H1 (cell line): ENCODE measurements at regions not wholly inside any gene's neighbourhood (a gene's known extent, or its start where the extent isn't known, plus 50 kb on each side); places are given as distances from the start of the nearest gene placed in this dataset.

Experiments used
- CBX5 ChIP-seq: fragments of 300-800, 300-1000 bp; sonication (generic); IDR thresholded peaks from 2 replicates; pipeline ENCODE4 v1.7.1; 2016; ENCODE audit warnings: antibody characterized with exemption, low read length, low read depth
- CEBPB ChIP-seq: IDR thresholded peaks from 2 replicates; pipeline ENCODE4 v1.6.1; 2012; ENCODE audit warnings: low read depth, low read length
- CREB1 ChIP-seq: IDR thresholded peaks from 2 replicates; pipeline ENCODE4 v1.6.1; 2012; ENCODE audit warnings: inconsistent platforms
- EZH2 ChIP-seq: fragments of 200-600 bp; sonication (generic); IDR thresholded peaks from 2 replicates; pipeline ENCODE4 v1.7.1; 2012; ENCODE audit warnings: low read depth, mild to moderate bottlenecking, moderate library complexity, low read length, inconsistent platforms; ENCODE audit not compliant: severe bottlenecking
- GABPA ChIP-seq: IDR thresholded peaks from 2 replicates; pipeline ENCODE4 v1.6.1; 2011; ENCODE audit warnings: mild to moderate bottlenecking, low read length, moderate library complexity, borderline replicate concordance; ENCODE audit not compliant: insufficient read depth
- POLR2A ChIP-seq, 2 experiments: IDR thresholded peaks; 1 replicate in 1 of 2; 2 replicates in 1 of 2; pipeline ENCODE4 v1.6.1; 2011; ENCODE audit warnings: low read depth in 2 of 2, low read length in 2 of 2, mild to moderate bottlenecking in 2 of 2; ENCODE audit errors: control extremely low read depth in 1 of 2
- POLR2AphosphoS5 ChIP-seq: IDR thresholded peaks from 2 replicates; pipeline ENCODE4 v1.6.1; 2011; ENCODE audit warnings: low read depth, low read length
- RFX5 ChIP-seq: IDR thresholded peaks from 2 replicates; pipeline ENCODE4 v1.6.1; 2011; ENCODE audit warnings: low read depth, low read length, improper control_type of control experiment, borderline replicate concordance
- TAF1 ChIP-seq: IDR thresholded peaks from 2 replicates; pipeline ENCODE4 v1.6.1; 2011; ENCODE audit warnings: mild to moderate bottlenecking, low read depth, low read length
- TAF7 ChIP-seq: optimal IDR thresholded peaks from 2 replicates; pipeline ENCODE3; 2011; ENCODE audit warnings: low read depth, mild to moderate bottlenecking, inconsistent platforms, low read length, moderate library complexity, borderline replicate concordance
- TF ChIP-seq, protein P1 (sequence below), 3 experiments: IDR thresholded peaks; 1 replicate in 2 of 3; 2 replicates in 1 of 3; pipeline versions ENCODE4 v1.5.1 to v1.6.1; 2011; ENCODE audit warnings: low read length in 3 of 3, mild to moderate bottlenecking in 3 of 3, inconsistent platforms in 2 of 3, low read depth in 1 of 3, moderate library complexity in 1 of 3; ENCODE audit not compliant: insufficient read depth in 1 of 3; ENCODE audit errors: control extremely low read depth in 1 of 3
- TF ChIP-seq, protein P2 (sequence below): IDR thresholded peaks from 2 replicates; pipeline ENCODE4 v1.6.1; 2011; ENCODE audit warnings: low read depth, mild to moderate bottlenecking, low read length; ENCODE audit not compliant: insufficient read depth
- TF ChIP-seq, protein P3 (sequence below): IDR thresholded peaks from 2 replicates; pipeline ENCODE4 v1.6.1; 2012; ENCODE audit warnings: low read length, inconsistent platforms

DNA sequence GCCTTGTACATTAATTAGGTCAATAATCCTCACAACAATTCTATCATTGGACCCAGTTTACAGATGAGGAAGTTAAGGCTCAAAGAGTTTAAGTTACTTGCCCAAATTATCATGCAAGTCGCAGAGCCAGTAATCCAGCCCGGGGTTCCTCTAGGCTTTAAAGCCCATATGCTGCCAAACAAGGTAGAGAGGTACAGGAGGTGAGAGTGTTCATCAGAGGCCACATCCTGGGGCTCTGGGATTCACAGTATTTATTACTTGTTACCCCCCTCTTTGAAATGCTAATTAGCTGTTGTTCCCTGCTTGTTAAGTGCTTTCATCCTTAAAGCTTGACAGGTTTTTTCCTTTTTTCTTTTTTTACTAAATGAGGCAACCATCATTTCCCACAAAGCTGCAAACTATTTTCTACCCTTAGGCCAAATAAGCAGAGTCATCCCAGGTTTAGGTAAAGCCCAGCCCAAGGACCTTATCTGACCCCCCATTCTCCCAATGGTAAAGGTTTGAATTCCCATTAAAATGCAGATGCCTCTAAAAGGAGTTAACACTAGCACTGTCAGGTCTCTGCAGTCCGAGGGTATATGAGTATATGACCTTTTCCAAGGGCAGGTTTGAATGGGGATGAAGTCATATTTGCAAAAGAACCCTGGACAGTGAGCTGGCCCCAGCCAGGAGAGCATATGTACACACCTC is 150.3 kb downstream of the SOX3 start:
- TF ChIP-seq CEBPB: no peak
- TF ChIP-seq, protein P1, sequence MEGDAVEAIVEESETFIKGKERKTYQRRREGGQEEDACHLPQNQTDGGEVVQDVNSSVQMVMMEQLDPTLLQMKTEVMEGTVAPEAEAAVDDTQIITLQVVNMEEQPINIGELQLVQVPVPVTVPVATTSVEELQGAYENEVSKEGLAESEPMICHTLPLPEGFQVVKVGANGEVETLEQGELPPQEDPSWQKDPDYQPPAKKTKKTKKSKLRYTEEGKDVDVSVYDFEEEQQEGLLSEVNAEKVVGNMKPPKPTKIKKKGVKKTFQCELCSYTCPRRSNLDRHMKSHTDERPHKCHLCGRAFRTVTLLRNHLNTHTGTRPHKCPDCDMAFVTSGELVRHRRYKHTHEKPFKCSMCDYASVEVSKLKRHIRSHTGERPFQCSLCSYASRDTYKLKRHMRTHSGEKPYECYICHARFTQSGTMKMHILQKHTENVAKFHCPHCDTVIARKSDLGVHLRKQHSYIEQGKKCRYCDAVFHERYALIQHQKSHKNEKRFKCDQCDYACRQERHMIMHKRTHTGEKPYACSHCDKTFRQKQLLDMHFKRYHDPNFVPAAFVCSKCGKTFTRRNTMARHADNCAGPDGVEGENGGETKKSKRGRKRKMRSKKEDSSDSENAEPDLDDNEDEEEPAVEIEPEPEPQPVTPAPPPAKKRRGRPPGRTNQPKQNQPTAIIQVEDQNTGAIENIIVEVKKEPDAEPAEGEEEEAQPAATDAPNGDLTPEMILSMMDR (IDR thresholded peaks at IDR 0.05; ENCODE audit: control extremely low read depth in 1 of 3, insufficient read depth in 1 of 3, low read depth in 1 of 3, low read length in 3 of 3): no peak
- TF ChIP-seq GABPA: no peak
- no peak for TF ChIP-seq CBX5
- TF ChIP-seq CREB1: no peak
- TF ChIP-seq EZH2: no peak
- TF ChIP-seq, protein P2, sequence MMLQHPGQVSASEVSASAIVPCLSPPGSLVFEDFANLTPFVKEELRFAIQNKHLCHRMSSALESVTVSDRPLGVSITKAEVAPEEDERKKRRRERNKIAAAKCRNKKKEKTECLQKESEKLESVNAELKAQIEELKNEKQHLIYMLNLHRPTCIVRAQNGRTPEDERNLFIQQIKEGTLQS: no peak
- no peak for TF ChIP-seq POLR2A (IDR thresholded peaks at IDR 0.05; ENCODE audit: control extremely low read depth in 1 of 2, low read depth in 2 of 2, low read length in 2 of 2)
- no peak for TF ChIP-seq TAF7
- no peak for TF ChIP-seq POLR2AphosphoS5
- no peak for TF ChIP-seq TAF1
- TF ChIP-seq, protein P3, sequence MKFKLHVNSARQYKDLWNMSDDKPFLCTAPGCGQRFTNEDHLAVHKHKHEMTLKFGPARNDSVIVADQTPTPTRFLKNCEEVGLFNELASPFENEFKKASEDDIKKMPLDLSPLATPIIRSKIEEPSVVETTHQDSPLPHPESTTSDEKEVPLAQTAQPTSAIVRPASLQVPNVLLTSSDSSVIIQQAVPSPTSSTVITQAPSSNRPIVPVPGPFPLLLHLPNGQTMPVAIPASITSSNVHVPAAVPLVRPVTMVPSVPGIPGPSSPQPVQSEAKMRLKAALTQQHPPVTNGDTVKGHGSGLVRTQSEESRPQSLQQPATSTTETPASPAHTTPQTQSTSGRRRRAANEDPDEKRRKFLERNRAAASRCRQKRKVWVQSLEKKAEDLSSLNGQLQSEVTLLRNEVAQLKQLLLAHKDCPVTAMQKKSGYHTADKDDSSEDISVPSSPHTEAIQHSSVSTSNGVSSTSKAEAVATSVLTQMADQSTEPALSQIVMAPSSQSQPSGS: no peak
- no peak for TF ChIP-seq RFX5
